Stomach (tissue), 8 donors: ENCODE measurements at regions not wholly inside any gene's neighbourhood (a gene's known extent, or its start where the extent isn't known, plus 50 kb on each side); places are given as distances from the start of the nearest gene placed in this dataset.

ENCODE experiments used
- DNase-seq, 2 donors: peaks; one replicate each; pipeline versions ENCODE4 v3.0.0 to v3.0.0-alpha.2; 2013 to 2019
- H3K27ac ChIP-seq, 5 donors: fragments of 200-600 bp in 4 of 5; sonication (generic) in 4 of 5; one replicate each; pipeline ENCODE4 v1.5.1; 2013 to 2019; ENCODE audit warnings: mild to moderate bottlenecking in 1 of 5, moderate library complexity in 1 of 5
- H3K27me3 ChIP-seq, 3 donors: fragments of 200-600 bp; sonication (generic); one replicate each; pipeline ENCODE4 v1.5.1; 2017 to 2019; ENCODE audit warnings: mixed run types in 1 of 3
- H3K36me3 ChIP-seq, 4 donors: fragments of 200-600 bp; sonication (generic); 1 replicate in 3 of 4; 2 replicates in 1 of 4; pipeline ENCODE4 v1.5.1; 2016 to 2019
- H3K4me1 ChIP-seq, 4 donors: fragments of 200-600 bp; sonication (generic); one replicate each; pipeline ENCODE4 v1.5.1; 2016 to 2019
- H3K4me3 ChIP-seq, 4 donors: fragments of 200-600 bp; sonication (generic) in 3 of 4; one replicate each; pipeline ENCODE4 v1.5.1; 2016 to 2019; ENCODE audit warnings: mild to moderate bottlenecking in 1 of 4
- H3K9me3 ChIP-seq, 4 donors: fragments of 200-600 bp; sonication (generic); one replicate each; pipeline ENCODE4 v1.5.1; 2016 to 2019
- CTCF ChIP-seq, 7 experiments: fragments of 450-650 bp in 4 of 7; fragments of 200-600 bp in 3 of 7; sonication (generic) in 3 of 7; IDR thresholded peaks; one replicate each; pipeline ENCODE4 v1.5.1; 2016 to 2019; ENCODE audit warnings: antibody characterized with exemption in 7 of 7, control low read depth in 2 of 7, mild to moderate bottlenecking in 1 of 7
- EP300 ChIP-seq: sonication (generic); formaldehyde crosslinking; IDR thresholded peaks from one replicate; pipeline ENCODE4 v1.6.1; 2017; ENCODE audit warnings: antibody characterized with exemption
- POLR2A ChIP-seq, 4 donors: fragments of 450-650 bp; IDR thresholded peaks; one replicate each; pipeline ENCODE4 v1.6.1; 2016; ENCODE audit warnings: antibody characterized with exemption in 4 of 4, control low read depth in 2 of 4, mild to moderate bottlenecking in 1 of 4, moderate library complexity in 1 of 4
- POLR2AphosphoS5 ChIP-seq, 3 donors: sonication (generic); formaldehyde crosslinking; IDR thresholded peaks; one replicate each; pipeline ENCODE4 v1.6.1; 2016; ENCODE audit warnings: antibody characterized with exemption in 3 of 3
- WGBS, 5 donors: extraction: QIAGEN DNeasy Blood & Tissue Kit in 3 of 5; methylation state at CpG; one replicate each; pipeline versions ENCODE4 v1.1.5 to v1.1.7; 2013 to 2018; 5-methylcytosine and 5-hydroxymethylcytosine counted together
- intact Hi-C: fragments of 100-400 bp; cut with DNase I; formaldehyde crosslinking; loops from one replicate; pipeline ENCODE4 v1.15.1; 2023; ENCODE audit warnings: low total_unique reads
- donor health status: healthy with polysubstance abuse.
- donor health status: Bipolar disorder and iron deficiency.
- donor health status: healthy.

GRCh38 chr6:142569676-142570075 lies 267.9 kb downstream of the ADGRG6 start:
- no peaks in the 10 kb centered on the region for H3K36me3 ChIP-seq
- H3K9me3 ChIP-seq = peaks cover 0 to 18% (median 7%) of the 10 kb centered on the region in 4 donors
- peaks cover 0 to 33% (median 19%) of the 10 kb centered on the region in 4 donors for H3K4me1 ChIP-seq
- no peaks in the 10 kb centered on the region for H3K27me3 ChIP-seq
- peak in 1 of 2 donors; percentile 49 for DNase-seq
- TF ChIP-seq POLR2AphosphoS5 (IDR thresholded peaks at IDR 0.05) (peak in 2 of 3 donors; percentile 9 to 39), POLR2A (IDR thresholded peaks at IDR 0.05) (no peak), EP300 (no peak), CTCF (IDR thresholded peaks at IDR 0.05) (no peak)
- 4 to 31% (median 12%) methylated on average over 1 of the region's 1 CpG for WGBS, 5 donors
- H3K27ac ChIP-seq = peak overlapping the region in 3 of 5 donors; percentile 4 to 7 (median 5)
- H3K4me3 ChIP-seq = no peak overlapping the region
- intact Hi-C loops = no loop called here

GRCh38 chr6:142570221-142570671 lies 268.4 kb downstream of the ADGRG6 start:
- Histone ChIP-seq H3K27ac (peak overlapping the region in 2 of 5 donors; percentile 5 to 7), H3K36me3 (no peaks in the 10 kb centered on the region), H3K4me1 (peaks cover 0 to 33% (median 19%) of the 10 kb centered on the region in 4 donors), H3K9me3 (peaks cover 0 to 18% (median 7%) of the 10 kb centered on the region in 4 donors), H3K27me3 (no peaks in the 10 kb centered on the region), H3K4me3 (no peak overlapping the region)
- DNase-seq = peak; percentile 26 to 52
- TF ChIP-seq POLR2A (IDR thresholded peaks at IDR 0.05) (no peak), CTCF (IDR thresholded peaks at IDR 0.05) (no peak), EP300 (no peak), POLR2AphosphoS5 (IDR thresholded peaks at IDR 0.05) (peak in 1 of 3 donors; percentile 27)
- intact Hi-C loops = no loop called here

GRCh38 chr6:142592876-142593275 lies 291.1 kb downstream of the ADGRG6 start:
- intact Hi-C loops = no loop called here
- H3K27me3 ChIP-seq = no peaks in the 10 kb centered on the region
- H3K9me3 ChIP-seq = peaks cover 0 to 11% (median under 1%) of the 10 kb centered on the region in 4 donors
- no peak overlapping the region for H3K4me3 ChIP-seq
- DNase-seq = no peak
- H3K4me1 ChIP-seq = no peaks in the 10 kb centered on the region
- H3K36me3 ChIP-seq = no peaks in the 10 kb centered on the region
- no peak overlapping the region for H3K27ac ChIP-seq
- WGBS, 5 donors = 45 to 60% (median 56%) methylated on average over 2 of the region's 2 CpGs
- no peak for TF ChIP-seq POLR2AphosphoS5 (IDR thresholded peaks at IDR 0.05)
- TF ChIP-seq POLR2A (IDR thresholded peaks at IDR 0.05) = no peak
- no peak for TF ChIP-seq CTCF (IDR thresholded peaks at IDR 0.05)
- TF ChIP-seq EP300 = no peak

GRCh38 chr6:142597836-142598235 lies 296.0 kb downstream of the ADGRG6 start:
- H3K9me3 ChIP-seq = no peaks in the 10 kb centered on the region
- no peaks in the 10 kb centered on the region for H3K27me3 ChIP-seq
- 57 to 70% (median 63%) methylated on average over 5 of the region's 5 CpGs for WGBS, 5 donors
- no peak for DNase-seq
- TF ChIP-seq POLR2A (IDR thresholded peaks at IDR 0.05) (no peak), POLR2AphosphoS5 (IDR thresholded peaks at IDR 0.05) (no peak), CTCF (IDR thresholded peaks at IDR 0.05) (no peak), EP300 (no peak)
- no peak overlapping the region for H3K4me3 ChIP-seq
- H3K36me3 ChIP-seq = no peaks in the 10 kb centered on the region
- intact Hi-C loops = no loop called here
- no peaks in the 10 kb centered on the region for H3K4me1 ChIP-seq
- H3K27ac ChIP-seq = no peak overlapping the region
